ENCODE measurements at regions not wholly inside any gene's neighbourhood (a gene's known extent, or its start where the extent isn't known, plus 50 kb on each side); places are given as distances from the start of the nearest gene placed in this dataset.

GRCh38 chr6:148086843-148087242 is 255.8 kb upstream of the SASH1 start:
- TF ChIP-seq YY1 (IDR thresholded peaks at IDR 0.05; ENCODE audit: insufficient read depth, insufficient read length) (no peak), ZNF274 (IDR thresholded peaks at IDR 0.05; ENCODE audit: low read depth, low read length) (no peak), SUZ12 (IDR thresholded peaks at IDR 0.05; ENCODE audit: extremely low read depth, insufficient read depth, insufficient read length) (no peak)

Data from NT2/D1 (cell line).